PC-3 (cell line): ENCODE measurements at regions not wholly inside any gene's neighbourhood (a gene's known extent, or its start where the extent isn't known, plus 50 kb on each side); places are given as distances from the start of the nearest gene placed in this dataset.

Source experiments
- ATAC-seq: fragments of 200-7000 bp; cut with Tn5 transposase; 2 replicates; pipeline ENCODE4 v1.9.1; 2020; ENCODE audit warnings: mild to moderate bottlenecking, moderate library complexity
- BruUV-seq: library from RNA; stranded (reverse); fragments of 400-500 nt; replicated peaks from 2 replicates; lab custom pipeline; 2021; lab: Mats Ljungman, UMichigan
- CTCF ChIA-PET: fragments of 300-600 bp; sonication (Branson Sonifier 250); formaldehyde crosslinking; loops from one replicate; lab custom pipeline; 2022; ENCODE audit warnings: antibody characterized with exemption; lab: Charles Lee
- POLR2A ChIA-PET: fragments of 300-600 bp; sonication (Branson Sonifier 250); formaldehyde crosslinking; loops from one replicate; lab custom pipeline; 2022; ENCODE audit warnings: antibody characterized with exemption; ENCODE audit not compliant: unreplicated experiment; lab: Charles Lee
- DNase-seq: peaks from one replicate; pipeline ENCODE4 v3.0.0-alpha.2; 2015
- H2AFZ ChIP-seq: fragments of 300-600 bp; sonication (generic); 2 replicates; pipeline ENCODE4 v1.6.0; 2016; ENCODE audit warnings: antibody characterized with exemption, low read length
- H3F3A ChIP-seq: fragments of 300-600 bp; sonication (generic); one replicate; pipeline ENCODE4 v1.6.0; 2017; ENCODE audit warnings: antibody characterized with exemption, low read length, control low read depth, mild to moderate bottlenecking; ENCODE audit not compliant: unreplicated experiment
- H3K27ac ChIP-seq: fragments of 300-600 bp; sonication (generic); 2 replicates; pipeline ENCODE4 v1.5.1; 2016; ENCODE audit warnings: mild to moderate bottlenecking, low read length
- H3K27me3 ChIP-seq: fragments of 300-600 bp; sonication (generic); 2 replicates; pipeline ENCODE4 v1.6.1; 2016; ENCODE audit warnings: low read length, mixed read lengths
- H3K36me3 ChIP-seq: fragments of 300-600 bp; sonication (generic); 2 replicates; pipeline ENCODE4 v1.6.1; 2016; ENCODE audit warnings: low read depth, mixed run types, low read length, mixed read lengths
- H3K4me1 ChIP-seq: fragments of 300-600 bp; sonication (generic); 2 replicates; pipeline ENCODE4 v1.5.1; 2016; ENCODE audit warnings: low read length; ENCODE audit not compliant: insufficient read depth
- H3K4me2 ChIP-seq: fragments of 300-600 bp; sonication (generic); 2 replicates; pipeline ENCODE4 v1.6.0; 2016; ENCODE audit warnings: low read length
- H3K4me3 ChIP-seq: fragments of 300-600 bp; sonication (generic); 2 replicates; pipeline ENCODE4 v1.5.1; 2016; ENCODE audit warnings: mild to moderate bottlenecking, low read length, mixed read lengths
- H3K79me2 ChIP-seq: fragments of 300-600 bp; sonication (generic); 2 replicates; pipeline ENCODE4 v1.6.1; 2017; ENCODE audit warnings: low read length, mixed read lengths
- H3K9ac ChIP-seq: fragments of 300-600 bp; sonication (generic); 2 replicates; pipeline ENCODE4 v1.6.0; 2016; ENCODE audit warnings: mild to moderate bottlenecking, low read length
- H3K9me2 ChIP-seq: fragments of 300-600 bp; sonication (generic); replicated peaks from 2 replicates; pipeline ENCODE4 v1.6.1; 2016; ENCODE audit warnings: mixed run types, low read length, mixed read lengths
- H3K9me3 ChIP-seq: fragments of 300-600 bp; sonication (generic); 2 replicates; pipeline ENCODE4 v1.6.1; 2016; ENCODE audit warnings: low read length, mixed read lengths
- H4K20me1 ChIP-seq: fragments of 300-600 bp; sonication (generic); 2 replicates; pipeline ENCODE4 v1.6.1; 2016; ENCODE audit warnings: low read length, mixed read lengths
- CTCF ChIP-seq: fragments of 300-600 bp; sonication (generic); conservative IDR thresholded peaks from 2 replicates; pipeline ENCODE4 v1.5.1; 2017; ENCODE audit warnings: antibody characterized with exemption, low read depth, mild to moderate bottlenecking, low read length
- EZH2 ChIP-seq: fragments of 300-600 bp; sonication (generic); IDR thresholded peaks from one replicate; pipeline ENCODE4 v1.6.1; 2017; ENCODE audit warnings: antibody characterized with exemption, mild to moderate bottlenecking, low read length; ENCODE audit not compliant: unreplicated experiment
- EZH2phosphoT487 ChIP-seq: fragments of 300-600 bp; sonication (generic); IDR thresholded peaks from 2 replicates; pipeline ENCODE4 v1.6.1; 2018; ENCODE audit warnings: mild to moderate bottlenecking, antibody characterized with exemption, low read length, borderline replicate concordance
- intact Hi-C: fragments of 100-400 bp; cut with micrococcal nuclease; formaldehyde crosslinking; loops from 2 replicates; pipeline ENCODE4 v1.9.0; 2023

- POLR2A ChIA-PET, result no interaction called here
Measured at GRCh38 chr18:75558790-75559189, 131.3 kb upstream of the SMIM21 start.

GRCh38 chr18:75556841-75557240, 129.3 kb upstream of the SMIM21 start:
- ChIA-PET POLR2A (no interaction called here), CTCF (no interaction called here)
- no peak overlapping the region for H3K4me3 ChIP-seq
- intact Hi-C loops, result no loop called here
- no peak overlapping the region for H3K27ac ChIP-seq
- no TSS peak for BruUV-seq
- no peaks in the 10 kb centered on the region for H3K4me1 ChIP-seq
- TF ChIP-seq CTCF (no peak), EZH2 (no peak), EZH2phosphoT487 (no peak)
- DNase-seq (no peak), ATAC-seq (no peak)
- H3K36me3 ChIP-seq, result no peaks in the 10 kb centered on the region
- peaks cover 85% of the 10 kb centered on the region for H3K27me3 ChIP-seq
- no peaks in the 10 kb centered on the region for H3K9me3 ChIP-seq
- H3K9me2 ChIP-seq, result no peaks in the 10 kb centered on the region
- no peaks in the 10 kb centered on the region for H4K20me1 ChIP-seq
- H2AFZ ChIP-seq, result no peak overlapping the region
- no peaks in the 10 kb centered on the region for H3K79me2 ChIP-seq
- no peak overlapping the region for H3K4me2 ChIP-seq
- no peak overlapping the region for H3K9ac ChIP-seq
- no peaks in the 10 kb centered on the region for H3F3A ChIP-seq

More at GRCh38 chr18:75558790-75559189, 131.3 kb upstream of the SMIM21 start:
- no peaks in the 10 kb centered on the region for H3K36me3 ChIP-seq
- H3K9ac ChIP-seq, result no peak overlapping the region
- no peaks in the 10 kb centered on the region for H3K9me3 ChIP-seq
- H3F3A ChIP-seq, result no peaks in the 10 kb centered on the region
- TF ChIP-seq CTCF, result no peak
- TF ChIP-seq EZH2, result no peak
- TF ChIP-seq EZH2phosphoT487, result no peak
- H3K27me3 ChIP-seq, result peaks cover 83% of the 10 kb centered on the region
- no peak overlapping the region for H2AFZ ChIP-seq
- no peaks in the 10 kb centered on the region for H3K79me2 ChIP-seq
- H3K4me1 ChIP-seq, result no peaks in the 10 kb centered on the region
- ATAC-seq (no peak), DNase-seq (no peak)
- H3K9me2 ChIP-seq, result no peaks in the 10 kb centered on the region
- intact Hi-C loops, result no loop called here
- H3K4me3 ChIP-seq, result no peak overlapping the region
- H3K4me2 ChIP-seq, result no peak overlapping the region
- no peaks in the 10 kb centered on the region for H4K20me1 ChIP-seq
- no TSS peak for BruUV-seq
- CTCF ChIA-PET, result no interaction called here
- H3K27ac ChIP-seq, result no peak overlapping the region

GRCh38 chr18:75554644-75555185, 127.2 kb upstream of the SMIM21 start:
- no TSS peak for BruUV-seq
- Histone ChIP-seq H3K27ac (no peak overlapping the region), H3F3A (no peaks in the 10 kb centered on the region), H3K9ac (no peak overlapping the region), H3K36me3 (no peaks in the 10 kb centered on the region), H3K79me2 (no peaks in the 10 kb centered on the region), H2AFZ (no peak overlapping the region), H4K20me1 (no peaks in the 10 kb centered on the region), H3K9me3 (no peaks in the 10 kb centered on the region), H3K27me3 (peaks cover 97% of the 10 kb centered on the region), H3K4me1 (no peaks in the 10 kb centered on the region), H3K4me2 (no peak overlapping the region), H3K4me3 (no peak overlapping the region), H3K9me2 (no peaks in the 10 kb centered on the region)
- intact Hi-C loops, result no loop called here
- DNase-seq (no peak), ATAC-seq (no peak)
- TF ChIP-seq CTCF, result no peak
- no peak for TF ChIP-seq EZH2
- no peak for TF ChIP-seq EZH2phosphoT487
- POLR2A ChIA-PET, result no interaction called here
- CTCF ChIA-PET, result no interaction called here
